ENCODE measurements at regions not wholly inside any gene's neighbourhood (a gene's known extent, or its start where the extent isn't known, plus 50 kb on each side); places are given as distances from the start of the nearest gene placed in this dataset.
"Not testable (repeated sequence)": the region's sequence is repeated elsewhere in the genome, so short reads cannot be mapped to it uniquely, and the experiment has no call there.

GRCh38 chr2:209076151-209076550 is 347.7 kb upstream of the MAP2 start:
- no peak for DNase-seq

GRCh38 chr2:209086761-209087160 is 337.1 kb upstream of the MAP2 start:
- no peak for DNase-seq

- DNase-seq, result no peak
Measured at GRCh38 chr2:209091056-209091455, 332.8 kb upstream of the MAP2 start.

GRCh38 chr2:209094221-209094620 is 329.6 kb upstream of the MAP2 start:
- no peak for DNase-seq

GRCh38 chr2:209095432-209095831 is 328.4 kb upstream of the MAP2 start:
- no peak for DNase-seq

GRCh38 chr2:209097168-209097567 is 326.7 kb upstream of the MAP2 start:
- no peak for DNase-seq

GRCh38 chr2:209102319-209102718 is 321.5 kb upstream of the MAP2 start:
- no peak for DNase-seq

- no peak for DNase-seq
Measured at GRCh38 chr2:209113026-209113425, 310.8 kb upstream of the MAP2 start.

- no peak for DNase-seq
Measured at GRCh38 chr2:209114588-209115240, 309.1 kb upstream of the MAP2 start.

GRCh38 chr2:209121691-209122090 is 302.2 kb upstream of the MAP2 start:
- no peak for DNase-seq

- DNase-seq, result no peak
Measured at GRCh38 chr2:209125291-209125690, 298.6 kb upstream of the MAP2 start.

GRCh38 chr2:209138079-209138478 is 285.8 kb upstream of the MAP2 start:
- DNase-seq, result no peak

GRCh38 chr2:209141142-209141541 is 282.7 kb upstream of the MAP2 start:
- DNase-seq, result no peak

GRCh38 chr2:209141818-209142217 is 282.0 kb upstream of the MAP2 start:
- DNase-seq, result no peak

- not testable (repeated sequence) for DNase-seq
Measured at GRCh38 chr2:209145220-209145691, 278.6 kb upstream of the MAP2 start.

- no peak for DNase-seq
Measured at GRCh38 chr2:209145941-209146681, 277.7 kb upstream of the MAP2 start.

GRCh38 chr2:209146682-209147320 is 277.0 kb upstream of the MAP2 start:
- DNase-seq, result no peak

- no peak for DNase-seq
Measured at GRCh38 chr2:209147981-209148380, 275.9 kb upstream of the MAP2 start.

- no peak for DNase-seq
Measured at GRCh38 chr2:209160800-209161588, 262.9 kb upstream of the MAP2 start.

- no peak for DNase-seq
Measured at GRCh38 chr2:209162129-209162528, 261.7 kb upstream of the MAP2 start.

- DNase-seq, result no peak
Measured at GRCh38 chr2:209181984-209182383, 241.9 kb upstream of the MAP2 start.

- DNase-seq, result not testable (repeated sequence)
Measured at GRCh38 chr2:209186886-209187285, 237.0 kb upstream of the MAP2 start.

- no peak for DNase-seq
Measured at GRCh38 chr2:209189893-209190292, 234.0 kb upstream of the MAP2 start.
